GM19043 (cell line): ENCODE measurements at regions not wholly inside any gene's neighbourhood (a gene's known extent, or its start where the extent isn't known, plus 50 kb on each side); places are given as distances from the start of the nearest gene placed in this dataset.

Experiments used
- ATAC-seq: cut with Tn5 transposase; IDR thresholded peaks from one replicate; pipeline ENCODE4 v1.9.1; 2021; ENCODE audit warnings: low read depth; ENCODE audit not compliant: unreplicated experiment

- ATAC-seq, result no peak
Measured at GRCh38 chr6:151753581-151753980, 53.9 kb upstream of the ESR1 start.

- peak; percentile 92 for ATAC-seq
Measured at GRCh38 chr6:151757506-151757955, 50.0 kb upstream of the ESR1 start.
